ENCODE measurements at regions not wholly inside any gene's neighbourhood (a gene's known extent, or its start where the extent isn't known, plus 50 kb on each side); places are given as distances from the start of the nearest gene placed in this dataset.

DNA sequence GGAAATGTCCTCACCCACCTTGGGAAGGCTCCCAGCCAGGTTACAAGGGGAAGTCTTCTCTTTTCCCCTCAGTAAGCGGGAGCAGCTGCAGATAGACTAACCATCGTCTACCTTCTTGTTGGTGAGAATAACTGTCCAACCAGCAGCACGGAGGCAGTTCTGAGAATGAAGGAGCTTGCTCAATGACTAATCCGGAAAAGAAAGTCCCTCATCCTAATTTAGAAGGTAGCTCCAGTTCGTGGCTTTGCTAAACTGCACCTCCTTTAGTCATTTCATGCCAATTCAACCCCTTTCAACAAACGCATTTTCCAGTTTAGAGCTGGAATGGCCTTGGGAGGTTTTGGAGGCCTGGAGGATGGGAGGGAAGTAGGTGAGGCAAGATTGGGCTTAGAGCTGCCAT is 527.4 kb upstream of the PROK2 start:
- TF ChIP-seq, protein P1, sequence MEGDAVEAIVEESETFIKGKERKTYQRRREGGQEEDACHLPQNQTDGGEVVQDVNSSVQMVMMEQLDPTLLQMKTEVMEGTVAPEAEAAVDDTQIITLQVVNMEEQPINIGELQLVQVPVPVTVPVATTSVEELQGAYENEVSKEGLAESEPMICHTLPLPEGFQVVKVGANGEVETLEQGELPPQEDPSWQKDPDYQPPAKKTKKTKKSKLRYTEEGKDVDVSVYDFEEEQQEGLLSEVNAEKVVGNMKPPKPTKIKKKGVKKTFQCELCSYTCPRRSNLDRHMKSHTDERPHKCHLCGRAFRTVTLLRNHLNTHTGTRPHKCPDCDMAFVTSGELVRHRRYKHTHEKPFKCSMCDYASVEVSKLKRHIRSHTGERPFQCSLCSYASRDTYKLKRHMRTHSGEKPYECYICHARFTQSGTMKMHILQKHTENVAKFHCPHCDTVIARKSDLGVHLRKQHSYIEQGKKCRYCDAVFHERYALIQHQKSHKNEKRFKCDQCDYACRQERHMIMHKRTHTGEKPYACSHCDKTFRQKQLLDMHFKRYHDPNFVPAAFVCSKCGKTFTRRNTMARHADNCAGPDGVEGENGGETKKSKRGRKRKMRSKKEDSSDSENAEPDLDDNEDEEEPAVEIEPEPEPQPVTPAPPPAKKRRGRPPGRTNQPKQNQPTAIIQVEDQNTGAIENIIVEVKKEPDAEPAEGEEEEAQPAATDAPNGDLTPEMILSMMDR (IDR thresholded peaks at IDR 0.05) = no peak
- TF ChIP-seq POLR2AphosphoS5 (IDR thresholded peaks at IDR 0.05) (no peak), POLR2A (IDR thresholded peaks at IDR 0.05) (no peak), EP300 (IDR thresholded peaks at IDR 0.05) (no peak)

Measured in gastroesophageal sphincter (tissue), 3 donors.